ENCODE measurements at regions not wholly inside any gene's neighbourhood (a gene's known extent, or its start where the extent isn't known, plus 50 kb on each side); places are given as distances from the start of the nearest gene placed in this dataset.

DNA sequence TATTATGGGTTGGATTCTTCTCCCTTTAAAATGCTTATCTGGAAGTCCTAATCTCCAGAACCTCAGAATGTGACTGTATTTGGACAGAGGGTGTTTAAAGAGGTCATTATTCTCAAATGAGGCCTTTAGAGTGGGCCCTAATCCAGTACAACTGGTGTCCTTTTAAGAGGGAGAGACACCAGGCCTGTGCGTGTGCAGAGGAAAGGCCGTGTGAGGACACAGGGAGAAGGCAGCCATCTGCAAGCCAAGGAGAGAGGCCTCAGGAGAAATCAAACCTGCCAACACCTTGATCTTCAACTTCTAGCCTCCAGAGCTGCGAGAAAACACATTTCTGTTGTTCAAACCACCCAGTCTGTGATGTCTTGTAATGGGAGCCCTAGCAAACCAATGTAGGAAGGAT, 235.4 kb upstream of the MYO3A start:
- BruUV-seq (replicated peaks), result no TSS peak
- no peak overlapping the region for H3K27ac ChIP-seq (ENCODE audit: low read depth, low read length, poor library complexity, severe bottlenecking)
- no peak for DNase-seq (ENCODE audit: low spot score)
- ChIA-PET POLR2A (no interaction called here), CTCF (ENCODE audit: unreplicated experiment) (no interaction called here)
- H3K9me2 ChIP-seq (ENCODE audit: insufficient read depth, low read length), result no peaks in the 10 kb centered on the region
- no peaks in the 10 kb centered on the region for H3K79me2 ChIP-seq (ENCODE audit: insufficient read depth, low read depth, low read length)
- H3K9me3 ChIP-seq (ENCODE audit: low read length), result no peaks in the 10 kb centered on the region
- no peak overlapping the region for H3K4me2 ChIP-seq (ENCODE audit: low read length)
- intact Hi-C loops (cut with micrococcal nuclease; ENCODE audit: unreplicated experiment), result no loop called here
- H2AFZ ChIP-seq (ENCODE audit: low read length), result no peak overlapping the region
- no peak overlapping the region for H3K4me3 ChIP-seq (ENCODE audit: low read depth, low read length, poor library complexity, severe bottlenecking)
- TF ChIP-seq, protein P1, sequence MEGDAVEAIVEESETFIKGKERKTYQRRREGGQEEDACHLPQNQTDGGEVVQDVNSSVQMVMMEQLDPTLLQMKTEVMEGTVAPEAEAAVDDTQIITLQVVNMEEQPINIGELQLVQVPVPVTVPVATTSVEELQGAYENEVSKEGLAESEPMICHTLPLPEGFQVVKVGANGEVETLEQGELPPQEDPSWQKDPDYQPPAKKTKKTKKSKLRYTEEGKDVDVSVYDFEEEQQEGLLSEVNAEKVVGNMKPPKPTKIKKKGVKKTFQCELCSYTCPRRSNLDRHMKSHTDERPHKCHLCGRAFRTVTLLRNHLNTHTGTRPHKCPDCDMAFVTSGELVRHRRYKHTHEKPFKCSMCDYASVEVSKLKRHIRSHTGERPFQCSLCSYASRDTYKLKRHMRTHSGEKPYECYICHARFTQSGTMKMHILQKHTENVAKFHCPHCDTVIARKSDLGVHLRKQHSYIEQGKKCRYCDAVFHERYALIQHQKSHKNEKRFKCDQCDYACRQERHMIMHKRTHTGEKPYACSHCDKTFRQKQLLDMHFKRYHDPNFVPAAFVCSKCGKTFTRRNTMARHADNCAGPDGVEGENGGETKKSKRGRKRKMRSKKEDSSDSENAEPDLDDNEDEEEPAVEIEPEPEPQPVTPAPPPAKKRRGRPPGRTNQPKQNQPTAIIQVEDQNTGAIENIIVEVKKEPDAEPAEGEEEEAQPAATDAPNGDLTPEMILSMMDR (conservative IDR thresholded peaks at IDR 0.05; ENCODE audit: low read length), result no peak
- TF ChIP-seq EZH2phosphoT487 (IDR thresholded peaks at IDR 0.05; ENCODE audit: borderline replicate concordance, low read depth, low read length), result no peak
- no peaks in the 10 kb centered on the region for H3K4me1 ChIP-seq (ENCODE audit: insufficient read depth, low read length, poor library complexity, severe bottlenecking)
- H4K20me1 ChIP-seq (ENCODE audit: insufficient read depth, low read length), result no peaks in the 10 kb centered on the region
- H3K36me3 ChIP-seq (ENCODE audit: insufficient read depth, low read length), result no peaks in the 10 kb centered on the region

DNA sequence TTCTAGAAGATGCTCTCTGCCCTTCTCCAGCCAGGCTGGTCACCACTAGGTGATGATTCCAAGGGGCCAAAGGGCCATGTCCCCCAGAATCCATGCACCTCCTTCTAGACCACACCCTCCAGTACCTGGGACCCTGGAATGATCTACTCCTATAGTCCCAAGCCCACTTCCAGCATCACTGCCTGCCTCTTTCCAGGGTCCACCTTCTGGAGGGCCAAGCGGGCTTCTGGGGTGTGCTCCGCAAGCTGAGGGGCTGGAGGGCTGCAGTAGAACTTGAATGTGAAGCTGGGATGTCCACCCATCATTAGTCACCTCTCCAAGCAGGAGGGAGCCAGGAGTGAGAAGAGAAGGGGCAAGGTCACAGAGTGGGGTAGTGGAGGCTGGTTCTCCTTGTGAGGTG, 234.4 kb upstream of the MYO3A start:
- CTCF ChIA-PET (ENCODE audit: unreplicated experiment), result no interaction called here
- intact Hi-C loops (cut with micrococcal nuclease; ENCODE audit: unreplicated experiment), result no loop called here

DNA sequence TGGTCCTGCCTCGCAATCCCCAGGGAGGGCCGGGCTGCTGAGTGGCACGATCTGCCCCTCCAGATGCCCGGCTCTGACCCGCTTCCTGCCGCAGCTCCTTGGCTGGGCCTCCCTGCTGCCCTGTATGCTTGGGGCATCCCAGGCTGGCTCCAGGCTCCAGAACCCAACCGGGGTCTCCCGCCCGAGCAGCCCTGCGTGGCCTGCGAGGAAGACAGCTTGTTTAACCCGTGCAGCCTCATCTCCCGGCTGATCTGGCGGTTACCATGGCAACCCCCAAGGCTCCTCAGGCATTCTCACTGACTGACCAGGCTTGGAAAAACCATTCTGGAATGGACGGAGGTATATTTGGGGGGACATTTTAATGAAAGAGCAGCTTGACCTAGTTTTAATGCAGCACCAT, 232.4 kb upstream of the MYO3A start:
- no peaks in the 10 kb centered on the region for H4K20me1 ChIP-seq (ENCODE audit: insufficient read depth, low read length)
- H3K9me2 ChIP-seq (ENCODE audit: insufficient read depth, low read length), result no peaks in the 10 kb centered on the region
- H3K4me1 ChIP-seq (ENCODE audit: insufficient read depth, low read length, poor library complexity, severe bottlenecking), result no peaks in the 10 kb centered on the region
- H3K79me2 ChIP-seq (ENCODE audit: insufficient read depth, low read depth, low read length), result no peaks in the 10 kb centered on the region
- TF ChIP-seq, protein P1 (conservative IDR thresholded peaks at IDR 0.05; ENCODE audit: low read length), result no peak
- TF ChIP-seq EZH2phosphoT487 (IDR thresholded peaks at IDR 0.05; ENCODE audit: borderline replicate concordance, low read depth, low read length), result no peak
- no peak overlapping the region for H3K27ac ChIP-seq (ENCODE audit: low read depth, low read length, poor library complexity, severe bottlenecking)
- no TSS peak for BruUV-seq (replicated peaks)
- no peak overlapping the region for H3K4me3 ChIP-seq (ENCODE audit: low read depth, low read length, poor library complexity, severe bottlenecking)
- H3K4me2 ChIP-seq (ENCODE audit: low read length), result no peak overlapping the region
- H2AFZ ChIP-seq (ENCODE audit: low read length), result no peak overlapping the region
- intact Hi-C loops (cut with micrococcal nuclease; ENCODE audit: unreplicated experiment), result no loop called here
- CTCF ChIA-PET (ENCODE audit: unreplicated experiment), result no interaction called here
- DNase-seq (ENCODE audit: low spot score), result no peak
- POLR2A ChIA-PET, result no interaction called here
- H3K9me3 ChIP-seq (ENCODE audit: low read length), result no peaks in the 10 kb centered on the region
- no peaks in the 10 kb centered on the region for H3K36me3 ChIP-seq (ENCODE audit: insufficient read depth, low read length)

More for the DNA sequence above, 234.4 kb upstream of the MYO3A start:
- H3K9me3 ChIP-seq (ENCODE audit: low read length), result no peaks in the 10 kb centered on the region
- H3K4me3 ChIP-seq (ENCODE audit: low read depth, low read length, poor library complexity, severe bottlenecking), result no peak overlapping the region
- no peaks in the 10 kb centered on the region for H3K79me2 ChIP-seq (ENCODE audit: insufficient read depth, low read depth, low read length)
- no peaks in the 10 kb centered on the region for H3K4me1 ChIP-seq (ENCODE audit: insufficient read depth, low read length, poor library complexity, severe bottlenecking)
- TF ChIP-seq EZH2phosphoT487 (IDR thresholded peaks at IDR 0.05; ENCODE audit: borderline replicate concordance, low read depth, low read length), result no peak
- H4K20me1 ChIP-seq (ENCODE audit: insufficient read depth, low read length), result no peaks in the 10 kb centered on the region
- H3K27ac ChIP-seq (ENCODE audit: low read depth, low read length, poor library complexity, severe bottlenecking), result no peak overlapping the region
- no peaks in the 10 kb centered on the region for H3K9me2 ChIP-seq (ENCODE audit: insufficient read depth, low read length)
- no peak overlapping the region for H3K4me2 ChIP-seq (ENCODE audit: low read length)
- no peak for DNase-seq (ENCODE audit: low spot score)
- BruUV-seq (replicated peaks), result no TSS peak
- POLR2A ChIA-PET, result interaction anchor here (1.4 kb wide), 1 partner anchor 9 kb away, joined by 3 read pairs; no protein-coding TSS in a partner anchor
- H2AFZ ChIP-seq (ENCODE audit: low read length), result no peak overlapping the region
- no peaks in the 10 kb centered on the region for H3K36me3 ChIP-seq (ENCODE audit: insufficient read depth, low read length)

All from OCI-LY7 (cell line).